ENCODE measurements at regions not wholly inside any gene's neighbourhood (a gene's known extent, or its start where the extent isn't known, plus 50 kb on each side); places are given as distances from the start of the nearest gene placed in this dataset.

DNA sequence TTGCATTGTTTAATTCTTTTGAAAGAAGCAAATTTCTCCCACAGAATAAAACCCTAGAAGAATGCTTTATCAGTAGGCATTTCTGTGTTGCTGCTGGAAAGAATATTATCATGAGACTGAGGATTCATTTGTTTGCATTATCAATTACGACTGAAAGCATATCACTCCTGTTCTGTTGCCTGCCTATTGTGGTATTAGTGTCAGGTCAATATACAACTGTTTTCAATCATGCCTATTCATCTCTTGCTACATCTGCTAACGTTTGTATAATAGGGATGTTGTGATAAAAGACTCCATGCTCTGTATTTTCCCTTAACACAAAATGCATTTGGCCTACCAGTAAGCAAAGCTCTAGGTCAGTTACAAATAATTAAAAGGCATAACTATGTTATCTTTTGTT lies 221.5 kb downstream of the PTPRC start:
- intact Hi-C loops (cut with DNase I), result no loop called here
- Histone ChIP-seq H3K9ac (ENCODE audit: low read depth in 2 of 2, low read length in 2 of 2) (no peak overlapping the region), H3K4me3 (no peak overlapping the region), H3K9me3 (no peaks in the 10 kb centered on the region), H3K36me3 (no peaks in the 10 kb centered on the region), H3K27me3 (no peaks in the 10 kb centered on the region), H3K4me1 (no peaks in the 10 kb centered on the region), H3K27ac (no peak overlapping the region)
- no peak for DNase-seq
- no peak for TF ChIP-seq CTCF (IDR thresholded peaks at IDR 0.05)

GRCh38 chr1:198861636-198862035 lies 222.8 kb downstream of the PTPRC start:
- DNase-seq, result no peak
- H3K36me3 ChIP-seq, result no peaks in the 10 kb centered on the region

GRCh38 chr1:198864695-198865094 lies 225.9 kb downstream of the PTPRC start:
- Histone ChIP-seq H3K9me3 (no peaks in the 10 kb centered on the region), H3K36me3 (no peaks in the 10 kb centered on the region), H3K9ac (ENCODE audit: low read depth in 2 of 2, low read length in 2 of 2) (no peak overlapping the region), H3K27me3 (no peaks in the 10 kb centered on the region), H3K27ac (no peak overlapping the region), H3K4me3 (no peak overlapping the region), H3K4me1 (no peaks in the 10 kb centered on the region)
- no peak for TF ChIP-seq CTCF (IDR thresholded peaks at IDR 0.05)
- intact Hi-C loops (cut with DNase I), result no loop called here
- DNase-seq, result no peak

More at GRCh38 chr1:198861636-198862035, 222.8 kb downstream of the PTPRC start:
- H3K9ac ChIP-seq (ENCODE audit: low read depth in 2 of 2, low read length in 2 of 2), result no peak overlapping the region
- TF ChIP-seq CTCF (IDR thresholded peaks at IDR 0.05), result no peak
- intact Hi-C loops (cut with DNase I), result no loop called here
- H3K4me3 ChIP-seq, result no peak overlapping the region
- no peaks in the 10 kb centered on the region for H3K27me3 ChIP-seq
- no peaks in the 10 kb centered on the region for H3K9me3 ChIP-seq
- no peak overlapping the region for H3K27ac ChIP-seq
- no peaks in the 10 kb centered on the region for H3K4me1 ChIP-seq

DNA sequence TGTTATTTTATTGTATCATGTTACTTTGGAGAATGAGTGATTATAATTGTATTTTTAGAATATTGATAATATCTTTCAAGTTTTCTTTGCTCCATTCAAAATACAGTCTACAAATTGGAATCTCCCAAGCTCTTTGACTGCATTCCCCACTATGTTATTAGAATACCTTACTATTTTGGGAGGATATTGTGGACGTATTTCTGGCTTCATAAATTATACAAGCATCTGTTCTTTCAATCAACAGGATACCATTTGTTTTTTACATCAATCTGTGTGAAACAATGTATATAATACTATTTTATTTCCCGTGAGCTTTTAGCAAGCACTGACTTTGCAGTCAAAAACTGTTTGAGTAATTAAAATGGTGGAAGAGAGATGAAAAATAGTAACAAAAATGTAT lies 226.5 kb downstream of the PTPRC start:
- Histone ChIP-seq H3K9ac (ENCODE audit: low read depth in 2 of 2, low read length in 2 of 2) (no peak overlapping the region), H3K4me3 (no peak overlapping the region), H3K36me3 (no peaks in the 10 kb centered on the region), H3K27ac (no peak overlapping the region), H3K4me1 (no peaks in the 10 kb centered on the region), H3K27me3 (no peaks in the 10 kb centered on the region), H3K9me3 (no peaks in the 10 kb centered on the region)
- no peak for DNase-seq
- no peak for TF ChIP-seq CTCF (IDR thresholded peaks at IDR 0.05)
- intact Hi-C loops (cut with DNase I), result no loop called here

- Histone ChIP-seq H3K9ac (ENCODE audit: low read depth in 2 of 2, low read length in 2 of 2) (no peak overlapping the region), H3K27ac (no peak overlapping the region), H3K36me3 (no peaks in the 10 kb centered on the region), H3K27me3 (no peaks in the 10 kb centered on the region), H3K9me3 (no peaks in the 10 kb centered on the region), H3K4me3 (no peak overlapping the region), H3K4me1 (no peaks in the 10 kb centered on the region)
- no peak for TF ChIP-seq CTCF (IDR thresholded peaks at IDR 0.05)
- intact Hi-C loops (cut with DNase I), result no loop called here
- no peak for DNase-seq
These were observed 228.3 kb downstream of the PTPRC start for GRCh38 chr1:198867182-198867581.

Measured in colonic mucosa (tissue), 4 donors.